MM.1S (cell line): ENCODE measurements at regions not wholly inside any gene's neighbourhood (a gene's known extent, or its start where the extent isn't known, plus 50 kb on each side); places are given as distances from the start of the nearest gene placed in this dataset.

Experiments
- DNase-seq: peaks from one replicate; pipeline ENCODE4 v3.0.0-alpha.2; 2015
- H2AFZ ChIP-seq: fragments of 300-600 bp; sonication (generic); 2 replicates; pipeline ENCODE4 v1.6.0; 2016; ENCODE audit warnings: antibody characterized with exemption, low read length
- H3F3A ChIP-seq: fragments of 300-600 bp; sonication (generic); 2 replicates; pipeline ENCODE4 v1.6.1; 2016; ENCODE audit warnings: mild to moderate bottlenecking, antibody characterized with exemption, low read length, moderate library complexity, mixed read lengths; ENCODE audit not compliant: insufficient read depth
- H3K27ac ChIP-seq: fragments of 300-600 bp; sonication (generic); 2 replicates; pipeline ENCODE4 v1.5.1; 2016; ENCODE audit warnings: mild to moderate bottlenecking, low read length
- H3K27me3 ChIP-seq: fragments of 300-600 bp; sonication (generic); replicated peaks from 2 replicates; pipeline ENCODE4 v1.6.0; 2016; ENCODE audit warnings: low read length; ENCODE audit not compliant: insufficient read depth
- H3K36me3 ChIP-seq: fragments of 300-600 bp; sonication (generic); replicated peaks from 2 replicates; pipeline ENCODE4 v1.6.1; 2016; ENCODE audit warnings: mild to moderate bottlenecking, low read length, mixed read lengths; ENCODE audit not compliant: insufficient read depth
- H3K4me1 ChIP-seq: fragments of 300-600 bp; sonication (generic); 2 replicates; pipeline ENCODE4 v1.6.1; 2016; ENCODE audit warnings: low read length, mixed read lengths
- H3K4me2 ChIP-seq: fragments of 300-600 bp; sonication (generic); 2 replicates; pipeline ENCODE4 v1.6.0; 2016; ENCODE audit warnings: low read depth, low read length
- H3K4me3 ChIP-seq: fragments of 300-600 bp; sonication (generic); 2 replicates; pipeline ENCODE4 v1.5.1; 2016; ENCODE audit warnings: low read length, mixed read lengths
- H3K79me2 ChIP-seq: fragments of 300-600 bp; sonication (generic); 2 replicates; pipeline ENCODE4 v1.6.1; 2016; ENCODE audit warnings: mixed run types, low read length, mixed read lengths
- H3K9ac ChIP-seq: fragments of 300-600 bp; sonication (generic); 2 replicates; pipeline ENCODE4 v1.6.1; 2016; ENCODE audit warnings: low read length, mixed read lengths
- H3K9me2 ChIP-seq: fragments of 300-600 bp; sonication (generic); replicated peaks from 2 replicates; pipeline ENCODE4 v1.6.1; 2016; ENCODE audit warnings: mild to moderate bottlenecking, low read length, mixed read lengths; ENCODE audit not compliant: insufficient read depth
- H3K9me3 ChIP-seq: fragments of 300-600 bp; sonication (generic); replicated peaks from 2 replicates; pipeline ENCODE4 v1.6.1; 2016; ENCODE audit warnings: mild to moderate bottlenecking, low read length, mixed read lengths; ENCODE audit not compliant: insufficient read depth
- H4K20me1 ChIP-seq: fragments of 300-600 bp; sonication (generic); 2 replicates; pipeline ENCODE4 v1.6.1; 2016; ENCODE audit warnings: mild to moderate bottlenecking, low read length, moderate library complexity, mixed read lengths; ENCODE audit not compliant: insufficient read depth
- EZH2 ChIP-seq: fragments of 300-600 bp; sonication (generic); optimal IDR thresholded peaks from 2 replicates; pipeline ENCODE3; 2017; ENCODE audit warnings: low read depth, mild to moderate bottlenecking, antibody characterized with exemption, low read length, mixed read lengths
- EZH2phosphoT487 ChIP-seq: fragments of 300-600 bp; sonication (generic); IDR thresholded peaks from 2 replicates; pipeline ENCODE4 v1.6.1; 2018; ENCODE audit warnings: antibody characterized with exemption, low read length
- TF ChIP-seq, protein P1 (sequence below): fragments of 300-600 bp; sonication (generic); IDR thresholded peaks from 2 replicates; pipeline ENCODE4 v1.5.1; 2016; ENCODE audit warnings: antibody characterized with exemption, low read length, mixed read lengths

DNA sequence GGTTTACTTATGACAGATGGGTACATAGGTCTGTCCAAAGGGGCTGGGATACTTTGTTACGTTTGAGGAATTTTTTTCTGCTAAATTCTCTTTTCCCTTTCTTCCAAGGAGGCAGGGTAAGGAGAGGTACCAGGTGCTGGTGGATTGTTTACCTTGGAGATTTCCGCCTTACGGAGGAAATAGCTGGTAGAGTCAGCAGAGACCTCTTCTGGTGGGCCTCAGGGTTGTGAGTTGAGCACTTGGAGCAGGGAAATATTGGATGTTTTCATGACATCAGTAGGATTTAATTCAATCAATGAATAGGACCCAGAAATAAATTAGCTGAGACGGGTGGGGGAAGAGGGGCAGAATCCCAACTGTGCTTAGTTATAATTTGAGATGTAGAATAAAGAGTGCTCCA lies 60.0 kb upstream of the TAF11L2 start:
- H4K20me1 ChIP-seq: no peaks in the 10 kb centered on the region
- no peaks in the 10 kb centered on the region for H3K9me3 ChIP-seq
- no peak overlapping the region for H3K9ac ChIP-seq
- H3K9me2 ChIP-seq: no peaks in the 10 kb centered on the region
- H3K79me2 ChIP-seq: no peaks in the 10 kb centered on the region
- H3K4me2 ChIP-seq: no peak overlapping the region
- H3K4me3 ChIP-seq: no peak overlapping the region
- no peak overlapping the region for H3K27ac ChIP-seq
- TF ChIP-seq EZH2phosphoT487 (no peak), EZH2 (no peak)
- TF ChIP-seq, protein P1, sequence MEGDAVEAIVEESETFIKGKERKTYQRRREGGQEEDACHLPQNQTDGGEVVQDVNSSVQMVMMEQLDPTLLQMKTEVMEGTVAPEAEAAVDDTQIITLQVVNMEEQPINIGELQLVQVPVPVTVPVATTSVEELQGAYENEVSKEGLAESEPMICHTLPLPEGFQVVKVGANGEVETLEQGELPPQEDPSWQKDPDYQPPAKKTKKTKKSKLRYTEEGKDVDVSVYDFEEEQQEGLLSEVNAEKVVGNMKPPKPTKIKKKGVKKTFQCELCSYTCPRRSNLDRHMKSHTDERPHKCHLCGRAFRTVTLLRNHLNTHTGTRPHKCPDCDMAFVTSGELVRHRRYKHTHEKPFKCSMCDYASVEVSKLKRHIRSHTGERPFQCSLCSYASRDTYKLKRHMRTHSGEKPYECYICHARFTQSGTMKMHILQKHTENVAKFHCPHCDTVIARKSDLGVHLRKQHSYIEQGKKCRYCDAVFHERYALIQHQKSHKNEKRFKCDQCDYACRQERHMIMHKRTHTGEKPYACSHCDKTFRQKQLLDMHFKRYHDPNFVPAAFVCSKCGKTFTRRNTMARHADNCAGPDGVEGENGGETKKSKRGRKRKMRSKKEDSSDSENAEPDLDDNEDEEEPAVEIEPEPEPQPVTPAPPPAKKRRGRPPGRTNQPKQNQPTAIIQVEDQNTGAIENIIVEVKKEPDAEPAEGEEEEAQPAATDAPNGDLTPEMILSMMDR: no peak
- H3K36me3 ChIP-seq: no peaks in the 10 kb centered on the region
- DNase-seq: no peak
- H3K4me1 ChIP-seq: peaks cover 12% of the 10 kb centered on the region
- H3F3A ChIP-seq: no peaks in the 10 kb centered on the region
- H3K27me3 ChIP-seq: no peaks in the 10 kb centered on the region
- H2AFZ ChIP-seq: no peak overlapping the region

DNA sequence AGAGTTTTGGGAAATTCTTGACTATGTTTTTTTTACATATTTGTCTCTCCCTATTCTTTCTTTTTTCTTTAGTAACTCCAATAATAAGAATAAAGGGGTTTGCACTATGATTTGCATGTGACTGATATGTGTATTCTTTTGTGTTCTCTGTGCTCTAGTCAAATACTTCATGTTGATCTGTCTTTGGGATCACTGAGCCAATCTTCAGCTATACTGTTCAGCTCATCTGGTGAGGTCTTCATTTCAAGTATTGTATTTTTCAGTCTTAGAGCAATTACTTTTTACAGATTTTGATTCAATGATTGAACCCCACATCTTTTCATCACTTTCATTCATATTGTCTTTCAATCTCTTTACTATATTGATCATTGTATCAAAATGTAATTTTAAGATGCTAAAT lies 58.1 kb upstream of the TAF11L2 start:
- Histone ChIP-seq H3K4me1 (peaks cover 12% of the 10 kb centered on the region), H3K9me2 (no peaks in the 10 kb centered on the region), H3K9me3 (no peaks in the 10 kb centered on the region), H3K4me3 (no peak overlapping the region), H3K27ac (no peak overlapping the region), H3K4me2 (no peak overlapping the region), H3K9ac (no peak overlapping the region), H3K27me3 (no peaks in the 10 kb centered on the region), H4K20me1 (no peaks in the 10 kb centered on the region), H3F3A (no peaks in the 10 kb centered on the region), H3K36me3 (no peaks in the 10 kb centered on the region), H3K79me2 (no peaks in the 10 kb centered on the region), H2AFZ (no peak overlapping the region)
- TF ChIP-seq, protein P1: no peak
- TF ChIP-seq EZH2 (no peak), EZH2phosphoT487 (no peak)
- DNase-seq: no peak

DNA sequence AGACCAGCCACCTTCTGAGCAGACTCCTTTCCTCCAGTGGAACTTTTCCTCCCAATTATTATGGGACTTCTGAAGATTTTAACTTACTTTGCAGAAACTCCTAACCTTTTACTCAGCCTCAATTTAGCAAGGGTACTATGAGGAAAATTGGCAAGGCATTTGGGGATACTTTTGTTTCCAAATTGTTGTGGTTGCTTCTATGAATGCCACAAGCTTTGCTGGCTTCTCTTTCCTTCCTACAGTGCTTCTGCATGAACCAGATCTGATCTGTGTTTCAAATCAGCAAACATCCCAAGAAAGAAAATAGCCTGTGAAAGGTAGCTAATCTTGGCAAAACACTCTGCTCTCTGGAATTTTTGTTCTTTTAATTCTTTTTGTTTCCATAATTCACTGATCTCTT lies 57.3 kb upstream of the TAF11L2 start:
- Histone ChIP-seq H3K27me3 (no peaks in the 10 kb centered on the region), H3K9ac (no peak overlapping the region), H3K4me1 (peaks cover 11% of the 10 kb centered on the region), H3K36me3 (no peaks in the 10 kb centered on the region), H3K4me3 (no peak overlapping the region), H4K20me1 (no peaks in the 10 kb centered on the region), H3K9me3 (no peaks in the 10 kb centered on the region), H3K27ac (no peak overlapping the region), H3F3A (no peaks in the 10 kb centered on the region), H3K9me2 (no peaks in the 10 kb centered on the region), H3K4me2 (no peak overlapping the region), H2AFZ (no peak overlapping the region), H3K79me2 (no peaks in the 10 kb centered on the region)
- no peak for DNase-seq
- TF ChIP-seq EZH2 (no peak), EZH2phosphoT487 (no peak)
- TF ChIP-seq, protein P1: no peak
